ENCODE measurements at regions not wholly inside any gene's neighbourhood (a gene's known extent, or its start where the extent isn't known, plus 50 kb on each side); places are given as distances from the start of the nearest gene placed in this dataset.

- Histone ChIP-seq H3K4me1 (ENCODE audit: control insufficient read depth in 3 of 3, insufficient read depth in 2 of 3, low read depth in 1 of 3, low read length in 2 of 3) (no peaks in the 10 kb centered on the region), H3K36me3 (ENCODE audit: control insufficient read depth in 3 of 3, insufficient read depth in 2 of 3, low read depth in 1 of 3, low read length in 3 of 3) (no peaks in the 10 kb centered on the region), H3K27ac (ENCODE audit: low read depth in 1 of 3, low read length in 2 of 3) (no peak overlapping the region), H3K9me3 (ENCODE audit: control insufficient read depth in 2 of 2, insufficient read depth in 1 of 2, low read depth in 1 of 2, low read length in 1 of 2) (peaks cover 0 to 3% of the 10 kb centered on the region in 2 donors), H3K27me3 (ENCODE audit: control insufficient read depth in 3 of 3, insufficient read depth in 3 of 3, low read length in 3 of 3) (no peaks in the 10 kb centered on the region), H3K4me3 (ENCODE audit: low read depth in 1 of 3, low read length in 3 of 3) (no peak overlapping the region)
- 71 to 87% (median 86%) methylated on average over 3 of the region's 3 CpGs for WGBS, 3 donors
- no peak for DNase-seq
- no peak for FAIRE-seq
Measured at GRCh38 chrX:87049567-87049966, 468.0 kb upstream of the KLHL4 start.

GRCh38 chrX:87063642-87064041, 454.0 kb upstream of the KLHL4 start:
- FAIRE-seq, result no peak
- Histone ChIP-seq H3K4me1 (ENCODE audit: control insufficient read depth in 3 of 3, insufficient read depth in 2 of 3, low read depth in 1 of 3, low read length in 2 of 3) (no peaks in the 10 kb centered on the region), H3K36me3 (ENCODE audit: control insufficient read depth in 3 of 3, insufficient read depth in 2 of 3, low read depth in 1 of 3, low read length in 3 of 3) (no peaks in the 10 kb centered on the region), H3K4me3 (ENCODE audit: low read depth in 1 of 3, low read length in 3 of 3) (no peak overlapping the region), H3K27me3 (ENCODE audit: control insufficient read depth in 3 of 3, insufficient read depth in 3 of 3, low read length in 3 of 3) (no peaks in the 10 kb centered on the region), H3K27ac (ENCODE audit: low read depth in 1 of 3, low read length in 2 of 3) (no peak overlapping the region), H3K9me3 (ENCODE audit: control insufficient read depth in 2 of 2, insufficient read depth in 1 of 2, low read depth in 1 of 2, low read length in 1 of 2) (no peaks in the 10 kb centered on the region)
- WGBS, 3 donors, result 63 to 76% (median 76%) methylated on average over 2 of the region's 2 CpGs
- DNase-seq, result no peak

DNA sequence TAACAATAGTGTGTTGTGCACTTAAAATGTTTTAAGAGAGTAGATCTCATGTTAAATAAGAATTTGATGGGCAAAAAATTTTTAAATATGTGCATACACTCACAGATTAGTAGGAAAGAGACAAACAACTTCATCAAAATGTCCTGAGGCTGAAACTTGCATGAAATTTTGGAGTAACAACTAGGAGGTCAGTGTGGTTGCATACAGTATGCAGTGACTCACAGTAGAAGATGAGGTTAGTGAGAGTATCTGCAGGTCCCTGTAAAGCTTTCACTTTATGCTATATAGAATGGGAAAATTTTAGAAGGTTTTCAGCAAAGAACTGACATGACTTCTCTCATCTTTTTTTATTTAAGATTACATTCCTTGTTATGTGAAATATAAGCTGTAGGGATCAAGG, 453.1 kb upstream of the KLHL4 start:
- Histone ChIP-seq H3K9me3 (ENCODE audit: control insufficient read depth in 2 of 2, insufficient read depth in 1 of 2, low read depth in 1 of 2, low read length in 1 of 2) (no peaks in the 10 kb centered on the region), H3K4me3 (ENCODE audit: low read depth in 1 of 3, low read length in 3 of 3) (no peak overlapping the region), H3K27me3 (ENCODE audit: control insufficient read depth in 3 of 3, insufficient read depth in 3 of 3, low read length in 3 of 3) (no peaks in the 10 kb centered on the region), H3K36me3 (ENCODE audit: control insufficient read depth in 3 of 3, insufficient read depth in 2 of 3, low read depth in 1 of 3, low read length in 3 of 3) (no peaks in the 10 kb centered on the region), H3K4me1 (ENCODE audit: control insufficient read depth in 3 of 3, insufficient read depth in 2 of 3, low read depth in 1 of 3, low read length in 2 of 3) (no peaks in the 10 kb centered on the region), H3K27ac (ENCODE audit: low read depth in 1 of 3, low read length in 2 of 3) (no peak overlapping the region)
- FAIRE-seq, result no peak
- no peak for DNase-seq

DNA sequence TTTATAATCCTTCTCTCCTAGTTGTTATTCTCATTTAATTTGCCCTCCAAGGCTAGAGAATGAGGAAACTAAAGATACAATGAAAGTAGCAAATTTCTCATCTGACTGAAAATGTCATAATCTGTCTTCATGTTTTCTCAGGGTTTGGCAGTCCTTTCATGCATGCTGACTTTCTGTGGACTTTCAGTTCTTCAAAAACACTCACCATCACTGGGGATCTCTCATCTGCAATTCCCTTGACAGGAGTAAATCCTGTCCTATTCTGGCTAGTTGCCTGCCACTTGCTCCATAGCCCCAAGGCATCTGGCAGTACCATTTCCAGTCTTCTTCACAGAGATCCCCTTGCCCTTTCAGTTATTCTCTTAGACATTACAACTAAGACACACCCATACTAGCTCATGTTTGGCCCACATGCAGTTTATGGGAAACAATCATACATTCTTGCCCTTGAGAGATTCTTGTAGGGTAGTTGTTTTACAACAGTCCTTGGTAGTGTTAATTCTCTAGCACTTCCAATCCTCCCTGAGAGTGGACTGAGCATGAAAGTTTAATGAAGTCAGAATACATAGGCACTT, 449.7 kb upstream of the KLHL4 start:
- Histone ChIP-seq H3K9me3 (ENCODE audit: control insufficient read depth in 2 of 2, insufficient read depth in 1 of 2, low read depth in 1 of 2, low read length in 1 of 2) (no peaks in the 10 kb centered on the region), H3K27me3 (ENCODE audit: control insufficient read depth in 3 of 3, insufficient read depth in 3 of 3, low read length in 3 of 3) (no peaks in the 10 kb centered on the region), H3K27ac (ENCODE audit: low read depth in 1 of 3, low read length in 2 of 3) (no peak overlapping the region), H3K4me3 (ENCODE audit: low read depth in 1 of 3, low read length in 3 of 3) (no peak overlapping the region), H3K36me3 (ENCODE audit: control insufficient read depth in 3 of 3, insufficient read depth in 2 of 3, low read depth in 1 of 3, low read length in 3 of 3) (no peaks in the 10 kb centered on the region), H3K4me1 (ENCODE audit: control insufficient read depth in 3 of 3, insufficient read depth in 2 of 3, low read depth in 1 of 3, low read length in 2 of 3) (no peaks in the 10 kb centered on the region)
- FAIRE-seq (no peak), DNase-seq (no peak)

- WGBS, 3 donors, result 72 to 83% (median 80%) methylated on average over 5 of the region's 5 CpGs
- Histone ChIP-seq H3K4me3 (ENCODE audit: low read depth in 1 of 3, low read length in 3 of 3) (no peak overlapping the region), H3K4me1 (ENCODE audit: control insufficient read depth in 3 of 3, insufficient read depth in 2 of 3, low read depth in 1 of 3, low read length in 2 of 3) (no peaks in the 10 kb centered on the region), H3K9me3 (ENCODE audit: control insufficient read depth in 2 of 2, insufficient read depth in 1 of 2, low read depth in 1 of 2, low read length in 1 of 2) (no peaks in the 10 kb centered on the region), H3K36me3 (ENCODE audit: control insufficient read depth in 3 of 3, insufficient read depth in 2 of 3, low read depth in 1 of 3, low read length in 3 of 3) (no peaks in the 10 kb centered on the region), H3K27ac (ENCODE audit: low read depth in 1 of 3, low read length in 2 of 3) (no peak overlapping the region), H3K27me3 (ENCODE audit: control insufficient read depth in 3 of 3, insufficient read depth in 3 of 3, low read length in 3 of 3) (no peaks in the 10 kb centered on the region)
- DNase-seq (no peak), FAIRE-seq (no peak)
Measured at GRCh38 chrX:87078231-87078630, 439.4 kb upstream of the KLHL4 start.

DNA sequence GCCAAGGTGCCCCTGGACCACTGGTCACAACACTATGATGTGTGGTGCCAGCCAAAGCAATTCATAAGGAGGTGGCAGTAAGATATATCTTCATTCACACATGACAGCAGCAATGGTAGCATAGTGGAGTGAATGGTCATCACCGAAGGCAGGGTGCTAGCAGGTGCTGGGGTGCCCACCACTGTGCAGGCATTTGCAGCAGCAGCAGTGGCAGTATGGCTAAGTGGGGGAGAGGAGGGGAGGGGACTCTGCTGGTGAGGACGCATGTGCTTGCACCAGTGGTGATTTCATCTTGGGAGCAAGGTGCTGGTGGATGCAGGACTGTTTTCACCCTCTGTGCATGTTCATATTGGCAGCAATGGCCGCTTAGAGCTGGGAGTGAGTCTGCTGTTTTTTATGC, 419.1 kb upstream of the KLHL4 start:
- DNase-seq, result no peak
- Histone ChIP-seq H3K9me3 (ENCODE audit: control insufficient read depth in 2 of 2, insufficient read depth in 1 of 2, low read depth in 1 of 2, low read length in 1 of 2) (peaks cover 0 to 3% of the 10 kb centered on the region in 2 donors), H3K27ac (ENCODE audit: low read depth in 1 of 3, low read length in 2 of 3) (no peak overlapping the region), H3K4me1 (ENCODE audit: control insufficient read depth in 3 of 3, insufficient read depth in 2 of 3, low read depth in 1 of 3, low read length in 2 of 3) (no peaks in the 10 kb centered on the region), H3K4me3 (ENCODE audit: low read depth in 1 of 3, low read length in 3 of 3) (no peak overlapping the region), H3K36me3 (ENCODE audit: control insufficient read depth in 3 of 3, insufficient read depth in 2 of 3, low read depth in 1 of 3, low read length in 3 of 3) (no peaks in the 10 kb centered on the region), H3K27me3 (ENCODE audit: control insufficient read depth in 3 of 3, insufficient read depth in 3 of 3, low read length in 3 of 3) (no peaks in the 10 kb centered on the region)
- 79 to 81% (median 79%) methylated on average over 3 of the region's 3 CpGs for WGBS, 3 donors
- no peak for FAIRE-seq

GRCh38 chrX:87105131-87105530, 412.5 kb upstream of the KLHL4 start:
- no peak overlapping the region for H3K4me3 ChIP-seq (ENCODE audit: low read depth in 1 of 3, low read length in 3 of 3)
- no peaks in the 10 kb centered on the region for H3K27me3 ChIP-seq (ENCODE audit: control insufficient read depth in 3 of 3, insufficient read depth in 3 of 3, low read length in 3 of 3)
- no peak for DNase-seq
- no peak overlapping the region for H3K27ac ChIP-seq (ENCODE audit: low read depth in 1 of 3, low read length in 2 of 3)
- H3K9me3 ChIP-seq (ENCODE audit: control insufficient read depth in 2 of 2, insufficient read depth in 1 of 2, low read depth in 1 of 2, low read length in 1 of 2), result peaks cover 0 to 4% of the 10 kb centered on the region in 2 donors
- no peaks in the 10 kb centered on the region for H3K4me1 ChIP-seq (ENCODE audit: control insufficient read depth in 3 of 3, insufficient read depth in 2 of 3, low read depth in 1 of 3, low read length in 2 of 3)
- no peaks in the 10 kb centered on the region for H3K36me3 ChIP-seq (ENCODE audit: control insufficient read depth in 3 of 3, insufficient read depth in 2 of 3, low read depth in 1 of 3, low read length in 3 of 3)
- WGBS, 3 donors, result 48 to 75% (median 65%) methylated on average over 1 of the region's 1 CpG
- FAIRE-seq, result no peak

DNA sequence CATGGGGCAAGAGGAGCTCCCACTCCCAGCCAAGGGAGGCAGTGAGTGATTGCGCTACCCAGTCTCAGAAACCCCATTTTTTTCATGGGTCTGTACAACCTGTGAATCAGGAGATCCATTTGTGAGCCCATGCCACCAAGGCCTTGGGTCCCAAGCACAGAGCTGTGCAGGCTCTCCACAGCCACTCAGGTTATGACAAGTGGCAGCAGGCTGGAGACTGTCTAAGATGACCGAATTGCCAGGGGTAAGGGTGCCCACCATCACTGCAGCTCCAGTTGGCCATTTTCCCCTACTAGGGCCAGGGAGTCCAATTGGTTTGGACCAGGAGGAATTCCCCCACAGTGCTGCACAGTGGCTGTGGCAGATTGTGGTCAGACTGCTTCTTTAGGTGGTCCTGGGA, 407.5 kb upstream of the KLHL4 start:
- Histone ChIP-seq H3K27ac (ENCODE audit: low read depth in 1 of 3, low read length in 2 of 3) (no peak overlapping the region), H3K4me3 (ENCODE audit: low read depth in 1 of 3, low read length in 3 of 3) (no peak overlapping the region), H3K4me1 (ENCODE audit: control insufficient read depth in 3 of 3, insufficient read depth in 2 of 3, low read depth in 1 of 3, low read length in 2 of 3) (no peaks in the 10 kb centered on the region), H3K9me3 (ENCODE audit: control insufficient read depth in 2 of 2, insufficient read depth in 1 of 2, low read depth in 1 of 2, low read length in 1 of 2) (peaks cover 0 to 4% of the 10 kb centered on the region in 2 donors), H3K27me3 (ENCODE audit: control insufficient read depth in 3 of 3, insufficient read depth in 3 of 3, low read length in 3 of 3) (no peaks in the 10 kb centered on the region), H3K36me3 (ENCODE audit: control insufficient read depth in 3 of 3, insufficient read depth in 2 of 3, low read depth in 1 of 3, low read length in 3 of 3) (no peaks in the 10 kb centered on the region)
- no peak for FAIRE-seq
- DNase-seq, result no peak
- WGBS, 3 donors, result 49 to 69% (median 51%) methylated on average over 2 of the region's 2 CpGs

DNA sequence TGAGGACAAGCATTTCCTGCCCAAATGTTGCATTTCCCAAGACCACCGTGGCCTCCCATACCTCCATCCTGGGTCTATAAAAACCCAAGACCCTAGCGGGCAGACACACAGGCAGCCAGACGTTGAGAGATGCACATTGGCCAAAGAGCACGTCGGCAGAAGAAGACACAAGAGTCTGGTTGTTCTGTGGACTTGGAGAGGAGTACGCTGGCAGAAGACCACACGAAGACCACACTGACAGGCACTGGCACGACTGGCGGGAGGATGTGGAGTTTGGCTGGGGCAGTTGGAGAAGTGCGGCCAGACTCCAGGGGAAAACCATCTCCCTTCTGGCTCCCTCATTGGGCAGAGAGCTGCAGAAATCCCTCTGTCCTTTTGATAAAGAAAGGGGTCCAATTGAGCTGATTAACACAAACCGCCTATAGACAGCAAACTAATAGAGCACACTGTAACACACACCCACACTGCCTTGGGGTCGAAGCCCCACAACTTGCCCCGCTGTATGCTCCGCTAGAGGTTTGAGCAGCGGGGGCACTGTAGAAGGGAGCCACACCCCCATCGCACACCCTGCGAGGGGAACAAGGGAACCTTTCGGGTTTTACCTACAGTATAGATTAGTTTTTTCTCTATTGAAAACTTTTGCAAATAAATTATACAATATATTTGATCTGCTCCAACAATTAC, 376.7 kb upstream of the KLHL4 start:
- no peaks in the 10 kb centered on the region for H3K27me3 ChIP-seq (ENCODE audit: control insufficient read depth in 3 of 3, insufficient read depth in 3 of 3, low read length in 3 of 3)
- DNase-seq (no peak), FAIRE-seq (no peak)
- no peak overlapping the region for H3K27ac ChIP-seq (ENCODE audit: low read depth in 1 of 3, low read length in 2 of 3)
- 73 to 90% (median 87%) methylated on average over 18 of the region's 18 CpGs for whole genome bisulfite sequencing, 3 donors
- no peaks in the 10 kb centered on the region for H3K4me1 ChIP-seq (ENCODE audit: control insufficient read depth in 3 of 3, insufficient read depth in 2 of 3, low read depth in 1 of 3, low read length in 2 of 3)
- no peaks in the 10 kb centered on the region for H3K36me3 ChIP-seq (ENCODE audit: control insufficient read depth in 3 of 3, insufficient read depth in 2 of 3, low read depth in 1 of 3, low read length in 3 of 3)
- H3K9me3 ChIP-seq (ENCODE audit: control insufficient read depth in 2 of 2, insufficient read depth in 1 of 2, low read depth in 1 of 2, low read length in 1 of 2), result no peaks in the 10 kb centered on the region
- no peak overlapping the region for H3K4me3 ChIP-seq (ENCODE audit: low read depth in 1 of 3, low read length in 3 of 3)

Data from small intestine (tissue), 7 donors.